Osteocyte (in vitro differentiated cells): ENCODE measurements at regions not wholly inside any gene's neighbourhood (a gene's known extent, or its start where the extent isn't known, plus 50 kb on each side); places are given as distances from the start of the nearest gene placed in this dataset.

Experiments used
- DNase-seq: peaks from one replicate; pipeline ENCODE4 v3.0.0; 2021; ENCODE audit warnings: mixed read lengths; ENCODE audit not compliant: unreplicated experiment; ENCODE audit errors: extremely low spot score
- H3K27ac Mint-ChIP-seq: one replicate; pipeline ENCODE4 v1.8.0; 2021; ENCODE audit warnings: mild to moderate bottlenecking, mixed read lengths; ENCODE audit not compliant: unreplicated experiment
- H3K27me3 Mint-ChIP-seq: one replicate; pipeline ENCODE4 v1.8.0; 2021; ENCODE audit warnings: mixed read lengths; ENCODE audit not compliant: unreplicated experiment
- H3K36me3 Mint-ChIP-seq: one replicate; pipeline ENCODE4 v1.8.0; 2021; ENCODE audit warnings: mixed read lengths; ENCODE audit not compliant: unreplicated experiment
- H3K4me1 Mint-ChIP-seq: one replicate; pipeline ENCODE4 v1.8.0; 2021; ENCODE audit warnings: mixed read lengths; ENCODE audit not compliant: unreplicated experiment
- H3K4me3 Mint-ChIP-seq: one replicate; pipeline ENCODE4 v1.8.0; 2021; ENCODE audit warnings: mild to moderate bottlenecking, moderate library complexity, mixed read lengths; ENCODE audit not compliant: unreplicated experiment
- H3K9me3 Mint-ChIP-seq: one replicate; pipeline ENCODE4 v1.8.0; 2021; ENCODE audit warnings: mixed read lengths; ENCODE audit not compliant: unreplicated experiment
- TF ChIP-seq, protein P1 (sequence below): fragments of 200-600 bp; sonication (generic); IDR thresholded peaks from 2 replicates; pipeline ENCODE4 v1.5.0; 2021; ENCODE audit warnings: antibody characterized with exemption, mild to moderate bottlenecking, moderate library complexity

GRCh38 chr12:63326260-63326659 is 175.3 kb upstream of the AVPR1A start:
- no peak overlapping the region for H3K4me3 Mint-ChIP-seq
- no peak overlapping the region for H3K27ac Mint-ChIP-seq
- TF ChIP-seq, protein P1, sequence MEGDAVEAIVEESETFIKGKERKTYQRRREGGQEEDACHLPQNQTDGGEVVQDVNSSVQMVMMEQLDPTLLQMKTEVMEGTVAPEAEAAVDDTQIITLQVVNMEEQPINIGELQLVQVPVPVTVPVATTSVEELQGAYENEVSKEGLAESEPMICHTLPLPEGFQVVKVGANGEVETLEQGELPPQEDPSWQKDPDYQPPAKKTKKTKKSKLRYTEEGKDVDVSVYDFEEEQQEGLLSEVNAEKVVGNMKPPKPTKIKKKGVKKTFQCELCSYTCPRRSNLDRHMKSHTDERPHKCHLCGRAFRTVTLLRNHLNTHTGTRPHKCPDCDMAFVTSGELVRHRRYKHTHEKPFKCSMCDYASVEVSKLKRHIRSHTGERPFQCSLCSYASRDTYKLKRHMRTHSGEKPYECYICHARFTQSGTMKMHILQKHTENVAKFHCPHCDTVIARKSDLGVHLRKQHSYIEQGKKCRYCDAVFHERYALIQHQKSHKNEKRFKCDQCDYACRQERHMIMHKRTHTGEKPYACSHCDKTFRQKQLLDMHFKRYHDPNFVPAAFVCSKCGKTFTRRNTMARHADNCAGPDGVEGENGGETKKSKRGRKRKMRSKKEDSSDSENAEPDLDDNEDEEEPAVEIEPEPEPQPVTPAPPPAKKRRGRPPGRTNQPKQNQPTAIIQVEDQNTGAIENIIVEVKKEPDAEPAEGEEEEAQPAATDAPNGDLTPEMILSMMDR, result no peak
- no peaks in the 10 kb centered on the region for H3K36me3 Mint-ChIP-seq
- no peak for DNase-seq
- no peaks in the 10 kb centered on the region for H3K9me3 Mint-ChIP-seq
- no peaks in the 10 kb centered on the region for H3K4me1 Mint-ChIP-seq
- peaks cover 18% of the 10 kb centered on the region for H3K27me3 Mint-ChIP-seq

DNA sequence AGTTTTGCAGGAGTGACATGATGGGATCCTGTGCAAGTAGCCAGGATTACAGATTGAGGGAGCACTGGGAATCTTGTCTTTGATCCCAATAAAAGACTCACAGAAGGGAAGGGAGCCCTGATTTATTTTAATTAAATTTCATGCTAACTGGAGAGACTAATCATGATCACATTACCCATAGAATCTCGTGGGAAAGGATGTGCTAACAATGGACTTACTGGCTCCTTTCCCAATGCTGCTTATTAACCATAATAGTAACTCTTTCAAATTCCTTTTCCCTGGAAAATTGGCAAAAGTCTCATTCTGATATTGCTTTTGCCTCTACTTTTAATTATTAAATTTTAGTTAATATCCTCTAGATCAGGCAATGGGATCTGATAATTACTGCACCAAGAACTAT is 174.8 kb upstream of the AVPR1A start:
- TF ChIP-seq, protein P1, result no peak
- no peak for DNase-seq
- H3K27me3 Mint-ChIP-seq, result peaks cover 18% of the 10 kb centered on the region
- H3K4me1 Mint-ChIP-seq, result no peaks in the 10 kb centered on the region
- no peaks in the 10 kb centered on the region for H3K9me3 Mint-ChIP-seq
- no peaks in the 10 kb centered on the region for H3K36me3 Mint-ChIP-seq
- H3K4me3 Mint-ChIP-seq, result no peak overlapping the region
- H3K27ac Mint-ChIP-seq, result no peak overlapping the region

- Mint-ChIP-seq H3K9me3 (no peaks in the 10 kb centered on the region), H3K36me3 (no peaks in the 10 kb centered on the region), H3K27me3 (peaks cover 18% of the 10 kb centered on the region), H3K4me1 (peaks cover 4% of the 10 kb centered on the region), H3K27ac (no peak overlapping the region), H3K4me3 (no peak overlapping the region)
- TF ChIP-seq, protein P1, result no peak
- no peak for DNase-seq
These were observed 172.9 kb upstream of the AVPR1A start for GRCh38 chr12:63323942-63324341.

GRCh38 chr12:63321373-63321772 is 170.4 kb upstream of the AVPR1A start:
- no peak overlapping the region for H3K4me3 Mint-ChIP-seq
- peaks cover 17% of the 10 kb centered on the region for H3K27me3 Mint-ChIP-seq
- H3K9me3 Mint-ChIP-seq, result no peaks in the 10 kb centered on the region
- peaks cover 4% of the 10 kb centered on the region for H3K4me1 Mint-ChIP-seq
- no peaks in the 10 kb centered on the region for H3K36me3 Mint-ChIP-seq
- DNase-seq, result no peak
- TF ChIP-seq, protein P1, result no peak
- H3K27ac Mint-ChIP-seq, result no peak overlapping the region

DNA sequence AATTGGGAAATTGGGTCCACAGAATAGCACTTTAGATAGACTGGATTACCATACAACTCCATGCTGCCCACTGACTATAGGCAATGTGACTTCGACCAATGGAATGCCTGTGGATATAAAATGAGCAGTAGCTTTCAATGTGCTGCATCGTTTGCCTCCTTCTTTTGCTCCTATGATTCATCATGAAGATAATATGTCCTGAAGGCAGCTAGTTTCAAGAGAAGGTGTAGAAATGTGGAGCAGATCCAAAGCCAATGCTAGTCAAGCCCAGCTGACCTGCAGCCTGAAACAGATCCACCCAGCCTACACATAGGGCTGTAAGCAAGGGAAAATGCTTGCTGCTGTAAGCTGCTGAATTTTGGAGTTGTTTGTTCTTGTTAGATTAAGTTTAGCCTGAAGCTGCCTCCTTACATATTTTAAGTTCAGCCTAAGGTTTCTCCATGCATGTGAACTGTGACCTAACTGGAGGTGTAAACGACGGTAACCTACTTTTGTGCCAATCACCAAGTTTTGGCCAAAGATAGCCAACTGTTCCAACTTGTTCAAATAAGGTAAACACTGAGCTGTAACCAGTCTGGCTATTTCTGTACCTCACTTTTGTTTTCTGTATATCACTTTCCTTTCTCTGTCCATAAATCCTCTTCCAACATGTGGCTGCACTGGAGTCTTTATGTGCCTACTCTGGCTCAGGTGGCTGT is 169.1 kb upstream of the AVPR1A start:
- Mint-ChIP-seq H3K9me3 (no peaks in the 10 kb centered on the region), H3K36me3 (no peaks in the 10 kb centered on the region), H3K4me3 (no peak overlapping the region), H3K27me3 (peaks cover 16% of the 10 kb centered on the region), H3K27ac (no peak overlapping the region), H3K4me1 (peaks cover 4% of the 10 kb centered on the region)
- no peak for DNase-seq
- TF ChIP-seq, protein P1, result no peak
